ENCODE measurements at regions not wholly inside any gene's neighbourhood (a gene's known extent, or its start where the extent isn't known, plus 50 kb on each side); places are given as distances from the start of the nearest gene placed in this dataset.

DNA sequence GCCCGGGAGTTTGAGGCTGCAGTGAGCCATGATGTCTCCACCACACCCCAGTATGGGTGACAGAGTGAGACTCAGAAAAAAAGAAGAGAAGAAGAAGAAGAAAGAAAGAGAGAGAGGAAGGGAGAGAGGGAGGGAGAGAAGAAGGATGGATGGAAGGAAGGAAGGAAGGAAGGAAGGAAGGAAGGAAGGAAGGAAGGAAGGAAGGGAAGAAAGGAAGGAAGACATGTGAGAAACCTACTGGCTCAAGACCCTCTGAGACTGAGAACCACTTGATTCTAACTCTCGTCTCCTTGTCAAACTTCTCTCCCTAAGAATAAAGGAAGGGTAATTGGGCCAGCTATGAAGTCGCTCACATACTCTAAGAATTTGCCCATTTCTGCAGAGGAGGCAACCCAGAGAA lies 148.1 kb upstream of the UBE2E1 start:
- Histone ChIP-seq H3K27ac (ENCODE audit: low read depth, low read length) (no peak overlapping the region), H3K4me1 (ENCODE audit: insufficient read depth, low read length) (no peaks in the 10 kb centered on the region), H3K36me3 (ENCODE audit: insufficient read depth, low read length) (no peaks in the 10 kb centered on the region), H3K27me3 (ENCODE audit: insufficient read depth, low read length) (no peaks in the 10 kb centered on the region), H3K9me3 (ENCODE audit: control insufficient read depth in 1 of 2, low read length in 2 of 2) (no peaks in the 10 kb centered on the region), H3K4me3 (ENCODE audit: low read length in 2 of 2) (no peak overlapping the region)
- peaks cover 3 to 4% of the 10 kb centered on the region in 2 donors for H3K27me3 Mint-ChIP-seq
- no peaks in the 10 kb centered on the region for H3K36me3 Mint-ChIP-seq
- H3K9me3 Mint-ChIP-seq: peaks cover 3 to 7% (median 5%) of the 10 kb centered on the region in 8 donors
- no peak overlapping the region for H3K27ac Mint-ChIP-seq
- intact Hi-C loops (cut with micrococcal nuclease): no loop called here
- no peak for DNase-seq
- CTCF ChIA-PET (ENCODE audit: partially characterized antibody): no interaction called here
- POLR2A ChIA-PET (ENCODE audit: partially characterized antibody): no interaction called here
- no peak overlapping the region for H3K4me3 Mint-ChIP-seq
- H3K4me1 Mint-ChIP-seq: peaks cover 0 to 6% (median 3%) of the 10 kb centered on the region in 4 donors

DNA sequence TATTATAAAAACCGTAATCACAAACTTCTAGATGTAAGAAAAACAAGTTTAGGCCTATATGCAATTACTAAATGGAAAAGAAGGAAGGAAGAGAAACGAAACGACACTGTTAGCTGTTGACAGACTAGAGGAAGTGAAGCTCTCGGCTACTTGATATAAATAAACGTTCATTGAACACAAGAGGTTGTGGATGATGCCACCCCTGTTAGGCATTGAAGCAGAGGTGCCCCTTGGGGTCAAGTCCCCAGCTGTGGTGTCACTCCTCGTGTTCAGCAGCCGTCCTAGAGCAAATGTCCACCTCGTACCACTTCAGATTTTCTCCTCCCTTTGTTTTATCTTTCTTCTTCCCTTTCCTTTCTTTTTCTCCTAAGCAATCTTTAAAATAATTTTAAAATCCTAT lies 146.5 kb upstream of the UBE2E1 start:
- Histone ChIP-seq H3K4me1 (ENCODE audit: insufficient read depth, low read length) (no peaks in the 10 kb centered on the region), H3K27me3 (ENCODE audit: insufficient read depth, low read length) (no peaks in the 10 kb centered on the region), H3K4me3 (ENCODE audit: low read length in 2 of 2) (no peak overlapping the region), H3K27ac (ENCODE audit: low read depth, low read length) (no peak overlapping the region), H3K36me3 (ENCODE audit: insufficient read depth, low read length) (no peaks in the 10 kb centered on the region), H3K9me3 (ENCODE audit: control insufficient read depth in 1 of 2, low read length in 2 of 2) (no peaks in the 10 kb centered on the region)
- Mint-ChIP-seq H3K9me3 (peaks cover 3 to 7% (median 5%) of the 10 kb centered on the region in 8 donors), H3K4me1 (peaks cover 0 to 6% (median 3%) of the 10 kb centered on the region in 4 donors), H3K27ac (no peak overlapping the region), H3K27me3 (peaks cover 3 to 4% of the 10 kb centered on the region in 2 donors), H3K36me3 (no peaks in the 10 kb centered on the region), H3K4me3 (no peak overlapping the region)
- DNase-seq: no peak
- ChIA-PET CTCF (ENCODE audit: partially characterized antibody) (interaction anchor here (0.7 kb wide), 1 partner anchor 639 kb away, joined by 3 read pairs; no protein-coding TSS in a partner anchor), POLR2A (ENCODE audit: partially characterized antibody) (no interaction called here)
- intact Hi-C loops (cut with micrococcal nuclease): no loop called here

DNA sequence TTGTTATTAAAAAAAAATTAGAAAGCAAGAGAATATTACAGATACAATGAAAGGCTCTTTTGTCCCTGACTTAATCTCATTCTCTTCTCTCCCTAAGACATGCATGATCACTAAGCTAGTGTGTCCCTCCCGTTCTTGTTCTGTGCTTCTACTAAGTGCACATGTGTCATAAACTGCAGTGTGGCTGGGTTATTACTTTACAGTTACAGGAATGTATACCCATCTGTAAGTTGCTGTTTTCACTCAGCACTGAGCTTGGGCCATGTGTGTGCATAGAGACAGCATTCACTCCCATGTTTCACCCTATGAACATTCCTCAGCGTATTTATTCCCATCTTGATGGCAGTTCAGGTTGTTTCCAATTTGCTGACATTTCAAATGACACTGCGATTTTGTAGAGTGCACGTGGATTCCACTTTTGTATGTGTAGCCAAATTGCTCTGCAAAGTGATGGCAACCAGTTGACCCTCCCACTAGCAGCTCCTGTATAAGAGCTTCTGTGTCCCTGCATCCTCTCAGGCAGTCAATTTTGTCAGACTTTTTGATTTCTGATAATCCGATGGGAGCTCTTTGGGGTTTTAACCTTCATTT lies 145.8 kb upstream of the UBE2E1 start:
- peaks cover 3 to 4% of the 10 kb centered on the region in 2 donors for H3K27me3 Mint-ChIP-seq
- no peaks in the 10 kb centered on the region for H3K9me3 ChIP-seq (ENCODE audit: control insufficient read depth in 1 of 2, low read length in 2 of 2)
- no peak overlapping the region for H3K27ac Mint-ChIP-seq
- no peaks in the 10 kb centered on the region for H3K36me3 Mint-ChIP-seq
- POLR2A ChIA-PET (ENCODE audit: partially characterized antibody): no interaction called here
- H3K27me3 ChIP-seq (ENCODE audit: insufficient read depth, low read length): no peaks in the 10 kb centered on the region
- H3K4me1 Mint-ChIP-seq: peaks cover 0 to 6% (median 3%) of the 10 kb centered on the region in 4 donors
- H3K9me3 Mint-ChIP-seq: peaks cover 0 to 7% (median 5%) of the 10 kb centered on the region in 8 donors
- H3K4me3 ChIP-seq (ENCODE audit: low read length in 2 of 2): no peak overlapping the region
- H3K36me3 ChIP-seq (ENCODE audit: insufficient read depth, low read length): no peaks in the 10 kb centered on the region
- CTCF ChIA-PET (ENCODE audit: partially characterized antibody): no interaction called here
- H3K4me3 Mint-ChIP-seq: no peak overlapping the region
- no peaks in the 10 kb centered on the region for H3K4me1 ChIP-seq (ENCODE audit: insufficient read depth, low read length)
- H3K27ac ChIP-seq (ENCODE audit: low read depth, low read length): no peak overlapping the region
- intact Hi-C loops (cut with micrococcal nuclease): no loop called here
- no peak for DNase-seq

DNA sequence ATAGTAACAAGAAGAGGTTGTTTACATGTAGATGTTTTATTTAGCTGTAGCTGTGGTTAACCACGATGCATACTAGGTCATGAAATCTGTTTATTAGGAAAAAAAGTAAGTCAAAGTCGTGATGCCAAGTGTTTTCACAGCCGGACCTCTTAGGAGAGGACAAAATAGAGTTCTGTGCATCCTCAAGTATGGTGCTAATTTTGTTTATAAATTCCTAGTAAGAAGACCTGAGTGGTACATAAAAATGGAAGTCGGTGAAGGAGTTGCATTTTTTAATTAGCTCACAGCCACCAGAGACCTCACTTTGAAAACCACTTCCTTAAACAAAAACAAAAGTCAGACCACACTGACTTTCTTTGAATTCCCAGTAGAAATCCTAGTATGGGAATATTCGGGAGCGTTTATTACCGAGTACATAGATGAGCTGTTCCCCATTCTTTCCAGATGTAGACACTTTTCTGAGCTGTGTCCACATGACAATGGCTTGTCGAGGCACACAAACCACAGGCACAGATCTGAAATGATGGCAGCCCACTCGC lies 143.6 kb upstream of the UBE2E1 start:
- no peaks in the 10 kb centered on the region for H3K36me3 ChIP-seq (ENCODE audit: insufficient read depth, low read length)
- H3K9me3 ChIP-seq (ENCODE audit: control insufficient read depth in 1 of 2, low read length in 2 of 2): no peaks in the 10 kb centered on the region
- peaks cover 0 to 6% (median 3%) of the 10 kb centered on the region in 4 donors for H3K4me1 Mint-ChIP-seq
- no peaks in the 10 kb centered on the region for H3K27me3 ChIP-seq (ENCODE audit: insufficient read depth, low read length)
- no peaks in the 10 kb centered on the region for H3K36me3 Mint-ChIP-seq
- no peak overlapping the region for H3K4me3 ChIP-seq (ENCODE audit: low read length in 2 of 2)
- H3K27ac ChIP-seq (ENCODE audit: low read depth, low read length): no peak overlapping the region
- H3K4me1 ChIP-seq (ENCODE audit: insufficient read depth, low read length): no peaks in the 10 kb centered on the region
- H3K4me3 Mint-ChIP-seq: no peak overlapping the region
- H3K27ac Mint-ChIP-seq: no peak overlapping the region
- ChIA-PET CTCF (ENCODE audit: partially characterized antibody) (no interaction called here), POLR2A (ENCODE audit: partially characterized antibody) (no interaction called here)
- H3K27me3 Mint-ChIP-seq: peaks cover 0 to 1% of the 10 kb centered on the region in 2 donors
- DNase-seq: no peak
- intact Hi-C loops (cut with micrococcal nuclease): no loop called here
- no peaks in the 10 kb centered on the region for H3K9me3 Mint-ChIP-seq

DNA sequence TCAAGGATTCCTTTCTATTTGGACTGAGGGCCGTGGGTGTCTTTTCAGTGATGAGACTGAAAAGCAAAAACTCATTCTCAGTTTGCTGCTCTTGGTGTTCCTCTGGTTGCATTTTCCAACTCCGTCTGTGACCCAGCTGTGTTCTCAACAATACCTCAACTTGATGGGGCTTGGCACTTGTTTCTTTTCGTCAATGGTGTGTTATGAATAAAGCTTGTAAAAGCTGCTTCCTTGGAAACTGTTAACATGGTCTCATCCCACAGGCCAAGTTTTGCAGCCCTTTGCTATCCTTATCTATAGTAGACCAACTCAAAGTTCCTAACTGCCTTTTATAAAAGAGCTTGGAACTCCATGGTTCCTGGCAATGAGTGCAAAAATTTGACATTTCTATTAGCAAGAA lies 142.5 kb upstream of the UBE2E1 start:
- Mint-ChIP-seq H3K36me3 (no peaks in the 10 kb centered on the region), H3K27ac (no peak overlapping the region), H3K9me3 (no peaks in the 10 kb centered on the region), H3K4me1 (peaks cover 0 to 6% (median 3%) of the 10 kb centered on the region in 4 donors), H3K27me3 (peaks cover 0 to 1% of the 10 kb centered on the region in 2 donors), H3K4me3 (no peak overlapping the region)
- ChIA-PET CTCF (ENCODE audit: partially characterized antibody) (no interaction called here), POLR2A (ENCODE audit: partially characterized antibody) (no interaction called here)
- H3K36me3 ChIP-seq (ENCODE audit: insufficient read depth, low read length): no peaks in the 10 kb centered on the region
- DNase-seq: no peak
- H3K4me3 ChIP-seq (ENCODE audit: low read length in 2 of 2): no peak overlapping the region
- intact Hi-C loops (cut with micrococcal nuclease): no loop called here
- no peaks in the 10 kb centered on the region for H3K27me3 ChIP-seq (ENCODE audit: insufficient read depth, low read length)
- H3K4me1 ChIP-seq (ENCODE audit: insufficient read depth, low read length): no peaks in the 10 kb centered on the region
- H3K27ac ChIP-seq (ENCODE audit: low read depth, low read length): no peak overlapping the region
- no peaks in the 10 kb centered on the region for H3K9me3 ChIP-seq (ENCODE audit: control insufficient read depth in 1 of 2, low read length in 2 of 2)

DNA sequence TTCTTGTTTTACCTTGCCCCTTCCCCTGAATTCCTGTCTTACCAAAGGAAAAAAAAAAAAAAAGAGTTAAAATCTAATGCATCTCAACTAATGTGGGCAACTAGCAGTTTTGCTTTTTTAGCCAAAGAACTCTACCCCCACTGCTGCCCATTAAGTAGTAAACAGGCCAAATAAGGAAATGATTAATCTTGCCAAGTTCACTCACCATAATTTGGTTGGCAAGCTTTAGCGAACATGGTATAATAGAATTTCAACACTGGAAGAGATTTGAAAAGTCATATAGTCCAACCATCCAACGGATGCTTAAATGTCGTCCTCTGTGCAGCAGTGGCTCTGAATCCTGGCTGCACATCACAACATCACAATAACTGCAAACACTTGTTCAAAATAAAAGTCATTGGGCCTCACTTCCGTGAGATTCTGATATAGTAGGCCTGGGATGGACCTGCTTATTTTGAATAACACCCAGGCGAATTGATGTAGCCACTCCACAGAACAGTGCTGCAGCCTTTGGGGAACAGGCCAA lies 142.0 kb upstream of the UBE2E1 start:
- Histone ChIP-seq H3K4me3 (ENCODE audit: low read length in 2 of 2) (no peak overlapping the region), H3K36me3 (ENCODE audit: insufficient read depth, low read length) (no peaks in the 10 kb centered on the region), H3K27me3 (ENCODE audit: insufficient read depth, low read length) (no peaks in the 10 kb centered on the region), H3K27ac (ENCODE audit: low read depth, low read length) (no peak overlapping the region), H3K4me1 (ENCODE audit: insufficient read depth, low read length) (no peaks in the 10 kb centered on the region), H3K9me3 (ENCODE audit: control insufficient read depth in 1 of 2, low read length in 2 of 2) (no peaks in the 10 kb centered on the region)
- Mint-ChIP-seq H3K36me3 (no peaks in the 10 kb centered on the region), H3K4me1 (peaks cover 0 to 6% (median 3%) of the 10 kb centered on the region in 4 donors), H3K4me3 (no peak overlapping the region), H3K27me3 (peaks cover 0 to 1% of the 10 kb centered on the region in 2 donors), H3K9me3 (no peaks in the 10 kb centered on the region), H3K27ac (no peak overlapping the region)
- intact Hi-C loops (cut with micrococcal nuclease): no loop called here
- DNase-seq: no peak
- CTCF ChIA-PET (ENCODE audit: partially characterized antibody): no interaction called here
- POLR2A ChIA-PET (ENCODE audit: partially characterized antibody): no interaction called here

DNA sequence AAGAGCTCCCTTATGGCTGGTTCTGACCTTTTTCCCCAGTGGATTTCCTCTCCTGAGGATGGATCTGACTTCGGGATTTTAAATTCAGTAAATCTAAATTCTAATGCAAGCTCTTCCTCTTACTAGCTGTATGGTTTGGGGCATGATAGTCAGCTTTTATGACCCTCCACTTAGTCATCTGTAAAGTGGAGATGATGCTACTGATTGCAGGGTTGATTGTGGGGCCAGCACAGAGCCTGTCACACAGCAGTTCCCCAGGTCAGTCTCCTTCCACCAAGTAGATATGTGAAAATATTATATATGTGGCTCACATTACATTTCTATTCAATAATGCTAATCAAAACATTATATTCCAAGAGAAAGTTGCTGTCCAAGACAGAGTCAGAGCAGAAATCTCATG lies 141.3 kb upstream of the UBE2E1 start:
- DNase-seq: no peak
- H3K4me3 Mint-ChIP-seq: no peak overlapping the region
- no peaks in the 10 kb centered on the region for H3K9me3 Mint-ChIP-seq
- H3K4me1 ChIP-seq (ENCODE audit: insufficient read depth, low read length): no peaks in the 10 kb centered on the region
- intact Hi-C loops (cut with micrococcal nuclease): no loop called here
- H3K27ac ChIP-seq (ENCODE audit: low read depth, low read length): no peak overlapping the region
- H3K27me3 Mint-ChIP-seq: peaks cover 0 to 4% of the 10 kb centered on the region in 2 donors
- no peak overlapping the region for H3K4me3 ChIP-seq (ENCODE audit: low read length in 2 of 2)
- H3K27me3 ChIP-seq (ENCODE audit: insufficient read depth, low read length): no peaks in the 10 kb centered on the region
- ChIA-PET CTCF (ENCODE audit: partially characterized antibody) (no interaction called here), POLR2A (ENCODE audit: partially characterized antibody) (interaction anchor here (0.7 kb wide), 1 partner anchor 204 kb away, joined by 4 read pairs; no protein-coding TSS in a partner anchor)
- H3K36me3 Mint-ChIP-seq: no peaks in the 10 kb centered on the region
- no peaks in the 10 kb centered on the region for H3K36me3 ChIP-seq (ENCODE audit: insufficient read depth, low read length)
- peaks cover 0 to 6% (median 3%) of the 10 kb centered on the region in 4 donors for H3K4me1 Mint-ChIP-seq
- H3K27ac Mint-ChIP-seq: no peak overlapping the region
- no peaks in the 10 kb centered on the region for H3K9me3 ChIP-seq (ENCODE audit: control insufficient read depth in 1 of 2, low read length in 2 of 2)

All from CD4-positive, alpha-beta memory T cell (primary cell).